Heart left ventricle (tissue), 13 donors: ENCODE measurements at regions not wholly inside any gene's neighbourhood (a gene's known extent, or its start where the extent isn't known, plus 50 kb on each side); places are given as distances from the start of the nearest gene placed in this dataset.

Experiments used
- CTCF ChIP-seq, 12 donors: fragments of 200-600 bp; sonication (generic) in 4 of 12; IDR thresholded peaks; one replicate each; pipeline versions ENCODE4 v1.5.0 to v1.8.0; 2018 to 2022; ENCODE audit warnings: antibody characterized with exemption in 12 of 12, mild to moderate bottlenecking in 5 of 12
- POLR2A ChIP-seq, 2 donors: fragments of 450-650 bp; IDR thresholded peaks; one replicate each; pipeline ENCODE4 v1.6.1; 2017; ENCODE audit warnings: antibody characterized with exemption in 2 of 2, mild to moderate bottlenecking in 2 of 2, moderate library complexity in 2 of 2
- donor health status: ischemic (EF 13 %, LVEDD 7.1; RV severe dilation, severe dysfunction).
- donor health status: DM: no; HTN: yes; CAD: no.
- donor health status: DM: no; HTN: no; CAD: no.
- donor health status: ischemic (EF 25% LVEDD 6.9; RV normal size, moderate dysfunction).
- donor health status: ischemic (EF 25% LVEDD 5.7; RV mildly dilated, moderate dysfunction).
- donor health status: ischemic (EF 35%, LVEDD 5.7; RV mildly dilated, moderate dysfunction).
- donor health status: nonischemic (EF 11% LVEDD 7.7; RV severe dilation, severe dysfunction).
- donor health status: DM: yes; HTN: yes; CAD: no.
- donor health status: PGD.
- donor health status: ischemic (EF 29% LVEDD 5.4; RV normal size, mild dysfunction).
- donor health status: nonischemic (EF 23%, LVEDD 6.1; RV moderate dilation, normal function).

DNA sequence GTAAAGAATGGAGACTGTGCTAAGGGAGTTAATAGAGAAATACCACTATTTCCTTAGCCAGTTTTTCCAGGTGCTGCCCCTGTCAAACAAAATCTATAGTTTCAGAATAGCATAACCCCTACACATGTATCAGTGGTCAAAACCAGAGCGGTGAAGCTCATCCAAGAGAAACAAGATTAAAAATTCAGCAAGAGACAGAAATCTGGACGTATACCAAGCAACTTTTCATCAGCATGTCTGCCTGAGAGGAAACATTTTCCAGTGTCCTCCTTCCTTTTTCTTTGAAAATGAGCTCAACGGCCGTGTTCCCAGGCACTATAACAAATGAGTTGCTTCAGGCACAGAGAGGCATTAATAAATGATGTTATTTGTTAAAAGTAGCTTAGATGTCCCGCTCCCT, 416.5 kb downstream of the BCKDHB start:
- TF ChIP-seq CTCF (IDR thresholded peaks at IDR 0.05) (no peak), POLR2A (IDR thresholded peaks at IDR 0.05) (no peak)
